WTC11 (cell line): ENCODE measurements at regions not wholly inside any gene's neighbourhood (a gene's known extent, or its start where the extent isn't known, plus 50 kb on each side); places are given as distances from the start of the nearest gene placed in this dataset.
"Not testable (repeated sequence)": the region's sequence is repeated elsewhere in the genome, so short reads cannot be mapped to it uniquely, and the experiment has no call there.

Source experiments
- ATAC-seq: fragments of 200-7000 bp; cut with Tn5 transposase; 2 replicates; pipeline ENCODE4 v1.10.0; 2021; ENCODE audit warnings: mild to moderate bottlenecking, moderate library complexity
- CTCF ChIA-PET: fragments of 300-600 bp; sonication (Branson Sonifier 250); formaldehyde crosslinking; loops from one replicate; lab custom pipeline; 2021; ENCODE audit warnings: antibody characterized with exemption; lab: Charles Lee
- POLR2A ChIA-PET: fragments of 350-600 bp; sonication (Branson Sonifier 250); formaldehyde crosslinking; loops from one replicate; lab custom pipeline; 2021; ENCODE audit warnings: antibody characterized with exemption; lab: Charles Lee
- DNase-seq: peaks from one replicate; pipeline ENCODE4 v3.0.0; 2021; ENCODE audit warnings: low spot score
- H3K27ac Mint-ChIP-seq: 2 replicates; pipeline ENCODE4 v1.8.0; 2021; ENCODE audit warnings: mixed read lengths
- H3K27me3 Mint-ChIP-seq: 2 replicates; pipeline ENCODE4 v1.8.0; 2021; ENCODE audit warnings: low read depth, mild to moderate bottlenecking, moderate library complexity, mixed read lengths
- H3K36me3 Mint-ChIP-seq: 2 replicates; pipeline ENCODE4 v1.8.0; 2021; ENCODE audit warnings: mixed read lengths
- H3K4me1 Mint-ChIP-seq: 2 replicates; pipeline ENCODE4 v1.8.0; 2022; ENCODE audit warnings: mixed read lengths
- H3K4me3 Mint-ChIP-seq: 2 replicates; pipeline ENCODE4 v1.8.0; 2021; ENCODE audit warnings: mild to moderate bottlenecking, moderate library complexity, mixed read lengths
- H3K9me3 Mint-ChIP-seq: 2 replicates; pipeline ENCODE4 v1.8.0; 2021; ENCODE audit warnings: mixed read lengths
- ESRRA ChIP-seq: sonication (generic); formaldehyde crosslinking; IDR thresholded peaks from 2 replicates; pipeline ENCODE4 v1.8.1; 2022; ENCODE audit warnings: mild to moderate bottlenecking, missing genetic modification reagents, borderline replicate concordance
- FOXK1 ChIP-seq: sonication (generic); formaldehyde crosslinking; IDR thresholded peaks from 2 replicates; pipeline ENCODE4 v1.8.0; 2022; ENCODE audit warnings: mild to moderate bottlenecking, moderate library complexity, missing genetic modification reagents
- FOXP4 ChIP-seq: sonication (generic); formaldehyde crosslinking; IDR thresholded peaks from 2 replicates; pipeline ENCODE4 v1.8.0; 2022; ENCODE audit warnings: mild to moderate bottlenecking, missing genetic modification reagents
- GABPB1 ChIP-seq: sonication (generic); formaldehyde crosslinking; IDR thresholded peaks from 2 replicates; pipeline ENCODE4 v1.8.1; 2023; ENCODE audit warnings: mild to moderate bottlenecking, missing genetic modification reagents
- KAT7 ChIP-seq: sonication (generic); formaldehyde crosslinking; IDR thresholded peaks from 2 replicates; pipeline ENCODE4 v1.8.1; 2023; ENCODE audit warnings: missing genetic modification reagents, mild to moderate bottlenecking, borderline replicate concordance
- NR1H2 ChIP-seq: sonication (generic); formaldehyde crosslinking; IDR thresholded peaks from 2 replicates; pipeline ENCODE4 v1.9.0; 2021; ENCODE audit warnings: mild to moderate bottlenecking, moderate library complexity, missing genetic modification reagents
- SMAD4 ChIP-seq: sonication (generic); formaldehyde crosslinking; IDR thresholded peaks from 2 replicates; pipeline ENCODE4 v1.8.0; 2022; ENCODE audit warnings: mild to moderate bottlenecking, missing genetic modification reagents
- TEAD4 ChIP-seq: sonication (generic); formaldehyde crosslinking; IDR thresholded peaks from 2 replicates; pipeline ENCODE4 v1.8.0; 2022; ENCODE audit warnings: mild to moderate bottlenecking, missing genetic modification reagents
- ZBTB21 ChIP-seq: sonication (generic); formaldehyde crosslinking; IDR thresholded peaks from 2 replicates; pipeline ENCODE4 v1.8.1; 2023; ENCODE audit warnings: mild to moderate bottlenecking, missing genetic modification reagents, borderline replicate concordance
- ZNF263 ChIP-seq: sonication (generic); formaldehyde crosslinking; IDR thresholded peaks from 2 replicates; pipeline ENCODE4 v1.8.1; 2022; ENCODE audit warnings: low read depth, mild to moderate bottlenecking, moderate library complexity, missing genetic modification reagents
- ZNF281 ChIP-seq: sonication (generic); formaldehyde crosslinking; IDR thresholded peaks from 2 replicates; pipeline ENCODE4 v1.8.0; 2023; ENCODE audit warnings: mild to moderate bottlenecking, missing genetic modification reagents
- ZNF512 ChIP-seq: sonication (generic); formaldehyde crosslinking; IDR thresholded peaks from 2 replicates; pipeline ENCODE4 v1.8.1; 2022; ENCODE audit warnings: missing genetic modification reagents, borderline replicate concordance
- ZNF532 ChIP-seq: fragments of 250-450 bp; sonication (Bioruptor Pico); IDR thresholded peaks from 2 replicates; pipeline ENCODE4 v1.9.0; 2021; ENCODE audit warnings: mild to moderate bottlenecking, borderline replicate concordance

GRCh38 chr10:61818251-61818650 is 83.2 kb upstream of the ARID5B start:
- CTCF ChIA-PET, result interaction anchor here (1.9 kb wide), 1 partner anchor 68 kb away, joined by 10 read pairs; no protein-coding TSS in a partner anchor
- not testable (repeated sequence) for DNase-seq

GRCh38 chr10:61819208-61819607 is 82.3 kb upstream of the ARID5B start:
- Mint-ChIP-seq H3K9me3 (no peaks in the 10 kb centered on the region), H3K4me3 (no peak overlapping the region), H3K36me3 (no peaks in the 10 kb centered on the region), H3K27ac (no peak overlapping the region), H3K4me1 (peaks cover 7% of the 10 kb centered on the region), H3K27me3 (peaks cover 75% of the 10 kb centered on the region)
- TF ChIP-seq FOXP4 (CRISPR knock-in tag), result no peak
- no peak for TF ChIP-seq ESRRA (CRISPR knock-in tag)
- no peak for TF ChIP-seq ZNF281 (CRISPR knock-in tag)
- no peak for TF ChIP-seq ZNF263 (CRISPR knock-in tag)
- no peak for TF ChIP-seq TEAD4 (CRISPR knock-in tag)
- no peak for TF ChIP-seq SMAD4 (CRISPR knock-in tag)
- TF ChIP-seq GABPB1, result no peak
- TF ChIP-seq FOXK1, result no peak
- TF ChIP-seq ZBTB21 (CRISPR knock-in tag), result no peak
- CTCF ChIA-PET, result interaction anchor here (1.9 to 2.1 kb wide), 2 partner anchors 16 to 69 kb away, joined by 10 to 11 read pairs; no protein-coding TSS in a partner anchor
- POLR2A ChIA-PET, result no interaction called here
- no peak for DNase-seq
- no peak for ATAC-seq

More at GRCh38 chr10:61818251-61818650, 83.2 kb upstream of the ARID5B start:
- H3K9me3 Mint-ChIP-seq, H3K4me1 Mint-ChIP-seq, POLR2A ChIA-PET, H3K4me3 Mint-ChIP-seq, H3K36me3 Mint-ChIP-seq, H3K27ac Mint-ChIP-seq, ATAC-seq: not testable (repeated sequence)
- peaks cover 71% of the 10 kb centered on the region for H3K27me3 Mint-ChIP-seq

- POLR2A ChIA-PET, result no interaction called here
- ATAC-seq (peak; percentile 48; the same call in 1 of the 2 replicates), DNase-seq (no peak)
- Mint-ChIP-seq H3K4me3 (no peak overlapping the region), H3K27me3 (peaks cover 84% of the 10 kb centered on the region), H3K27ac (no peak overlapping the region), H3K4me1 (peaks cover 7% of the 10 kb centered on the region), H3K36me3 (no peaks in the 10 kb centered on the region), H3K9me3 (no peaks in the 10 kb centered on the region)
- CTCF ChIA-PET, result interaction anchor here (1.4 to 3.6 kb wide), 2 partner anchors 14 to 70 kb away, joined by 3 to 14 read pairs; no protein-coding TSS in a partner anchor
- TF ChIP-seq ZNF532 (CRISPR knock-in tag), result no peak
- no peak for TF ChIP-seq NR1H2 (CRISPR knock-in tag)
- no peak for TF ChIP-seq ESRRA (CRISPR knock-in tag)
- no peak for TF ChIP-seq FOXP4 (CRISPR knock-in tag)
- no peak for TF ChIP-seq ZNF512 (CRISPR knock-in tag)
- TF ChIP-seq KAT7 (CRISPR knock-in tag), result no peak
Observed at GRCh38 chr10:61821153-61821552, 80.3 kb upstream of the ARID5B start.
